GM12891 (cell line): ENCODE measurements at regions not wholly inside any gene's neighbourhood (a gene's known extent, or its start where the extent isn't known, plus 50 kb on each side); places are given as distances from the start of the nearest gene placed in this dataset.
"Not testable (repeated sequence)": the region's sequence is repeated elsewhere in the genome, so short reads cannot be mapped to it uniquely, and the experiment has no call there.

Source experiments
- DNase-seq: peaks from one replicate; pipeline ENCODE4 v3.0.0; 2011; ENCODE audit warnings: low spot score; ENCODE audit not compliant: insufficient read length
- FAIRE-seq: peaks from 2 replicates; lab custom pipeline; 2011; peaks lifted over from hg19 to GRCh38; lab: Jason Lieb, UNC
- PAX5 ChIP-seq: IDR thresholded peaks from 2 replicates; pipeline ENCODE4 v1.6.1; 2011; ENCODE audit warnings: low read length, moderate library complexity, mild to moderate bottlenecking; ENCODE audit not compliant: insufficient read depth, severe bottlenecking
- POLR2A ChIP-seq: IDR thresholded peaks from 2 replicates; pipeline ENCODE4 v1.6.1; 2011; ENCODE audit warnings: low read depth, low read length, control low read depth
- POLR2AphosphoS5 ChIP-seq: IDR thresholded peaks from 2 replicates; pipeline ENCODE4 v1.6.1; 2011; ENCODE audit warnings: low read depth, low read length, control low read depth
- POU2F2 ChIP-seq: IDR thresholded peaks from 2 replicates; pipeline ENCODE4 v1.6.1; 2011; ENCODE audit warnings: low read depth, mild to moderate bottlenecking, control low read depth, low read length, moderate library complexity
- SPI1 ChIP-seq: IDR thresholded peaks from 2 replicates; pipeline ENCODE4 v1.6.1; 2011; ENCODE audit warnings: low read depth, low read length, control low read depth
- TAF1 ChIP-seq: IDR thresholded peaks from 2 replicates; pipeline ENCODE4 v1.6.1; 2011; ENCODE audit warnings: low read depth, low read length, control low read depth

DNA sequence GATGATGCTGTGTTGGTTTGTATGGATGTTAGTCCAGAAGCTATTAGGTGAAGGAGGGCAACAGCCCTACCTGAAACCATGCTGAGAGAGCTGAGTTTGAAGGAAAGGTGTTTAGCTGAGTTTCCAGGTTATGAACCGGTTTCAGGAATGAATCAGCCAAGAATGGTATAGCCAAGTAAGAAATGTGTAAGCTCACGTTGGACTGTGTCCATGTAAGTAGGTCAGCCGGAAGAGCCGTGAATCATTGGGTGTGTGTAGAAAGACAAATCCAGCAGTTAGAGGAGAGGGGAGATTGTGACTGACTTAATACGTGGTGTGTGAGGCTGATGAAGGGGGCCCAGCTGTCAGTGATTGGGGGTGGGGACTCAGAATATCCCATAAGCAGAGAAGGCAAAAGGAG lies 77.2 kb upstream of the SPIN4 start:
- FAIRE-seq = peak; percentile 40
- DNase-seq = no peak
- no peak for TF ChIP-seq TAF1

DNA sequence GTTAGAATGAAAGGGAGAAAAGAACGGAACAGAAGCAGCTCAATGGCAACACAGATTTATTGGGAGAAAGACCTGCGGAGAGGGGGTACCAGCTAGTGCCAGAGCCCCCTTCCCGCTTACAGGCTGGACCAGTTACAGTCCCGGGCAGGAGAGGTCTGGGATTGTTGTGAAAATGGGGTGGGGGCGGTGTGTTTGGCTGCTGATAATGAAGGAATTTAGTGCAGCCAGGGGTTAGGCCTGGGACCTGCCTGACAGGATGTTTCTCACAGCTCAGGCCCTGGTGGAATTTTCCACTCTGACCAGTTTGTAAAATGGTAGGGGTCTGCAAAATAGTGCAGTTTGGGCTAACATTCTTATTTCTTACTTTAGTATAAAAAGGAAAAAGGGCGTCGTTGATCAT lies 75.4 kb upstream of the SPIN4 start:
- DNase-seq (no peak), FAIRE-seq (no peak)
- TF ChIP-seq POLR2AphosphoS5 = no peak
- TF ChIP-seq SPI1 = no peak
- no peak for TF ChIP-seq POU2F2
- TF ChIP-seq POLR2A = no peak
- no peak for TF ChIP-seq TAF1
- no peak for TF ChIP-seq PAX5

DNA sequence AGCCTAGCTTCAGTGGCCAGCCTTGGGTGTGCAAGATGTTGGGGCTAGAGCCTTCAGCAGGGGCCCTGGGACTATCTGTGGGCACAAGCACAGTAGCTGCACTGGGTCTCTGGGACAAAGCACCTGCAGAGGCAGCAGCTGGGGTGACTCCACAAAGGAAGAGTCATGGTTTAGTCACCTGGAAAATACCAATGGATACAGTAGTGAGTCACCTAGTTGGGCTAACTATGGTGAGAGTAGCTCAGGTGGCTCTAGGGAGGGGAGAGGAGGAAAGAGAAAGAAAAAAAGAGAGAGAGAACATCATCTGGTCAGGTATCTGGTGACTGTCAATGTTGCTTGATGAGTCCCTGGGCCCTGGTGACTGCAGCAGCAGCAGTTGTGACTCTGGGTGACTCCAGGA lies 72.9 kb upstream of the SPIN4 start:
- TF ChIP-seq TAF1 = no peak
- no peak for TF ChIP-seq PAX5
- TF ChIP-seq POU2F2 = no peak
- no peak for TF ChIP-seq SPI1
- no peak for TF ChIP-seq POLR2AphosphoS5
- no peak for TF ChIP-seq POLR2A
- DNase-seq (no peak), FAIRE-seq (no peak)

DNA sequence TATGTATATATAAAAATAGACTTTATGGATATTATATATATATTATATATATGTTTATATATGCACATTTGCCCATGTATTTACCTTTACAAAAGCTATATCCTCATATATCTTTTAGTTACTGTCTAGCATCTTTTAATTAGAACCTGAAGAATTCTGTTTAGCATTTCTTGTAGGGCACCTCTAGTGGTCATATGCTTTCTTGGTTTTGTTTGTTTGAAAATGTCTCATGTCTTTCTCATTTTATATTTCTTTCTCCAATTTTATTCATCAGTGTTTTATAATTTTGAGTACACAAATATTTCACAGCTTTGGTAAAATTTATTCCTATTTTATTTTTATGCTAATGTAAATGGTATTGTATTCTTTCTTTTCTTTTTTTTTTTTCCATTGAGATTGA lies 70.3 kb upstream of the SPIN4 start:
- no peak for TF ChIP-seq POLR2A
- no peak for TF ChIP-seq SPI1
- TF ChIP-seq POLR2AphosphoS5 = no peak
- no peak for TF ChIP-seq TAF1
- no peak for TF ChIP-seq PAX5
- no peak for TF ChIP-seq POU2F2
- DNase-seq (no peak), FAIRE-seq (no peak)

DNA sequence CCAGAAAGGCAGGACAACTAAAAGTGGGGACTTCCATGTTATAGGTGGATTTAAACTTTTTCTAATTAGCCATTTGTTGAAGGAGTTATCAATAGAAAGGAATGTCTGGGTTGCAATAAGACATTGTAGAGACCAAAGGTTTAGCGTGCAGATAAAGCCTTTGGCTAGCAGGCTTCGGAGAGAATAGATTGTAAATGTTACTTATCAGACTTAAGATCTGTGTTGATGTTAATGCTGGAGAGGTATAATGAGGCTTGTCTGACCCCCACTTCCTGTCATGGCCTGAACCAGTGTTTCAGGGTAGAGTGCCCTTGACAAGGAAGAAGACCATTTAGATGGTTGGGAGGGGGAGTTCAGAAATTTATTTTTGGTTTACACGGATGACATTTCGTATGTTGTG lies 67.1 kb upstream of the SPIN4 start:
- no peak for TF ChIP-seq POLR2AphosphoS5
- no peak for TF ChIP-seq PAX5
- TF ChIP-seq POU2F2 = no peak
- no peak for TF ChIP-seq SPI1
- TF ChIP-seq POLR2A = no peak
- TF ChIP-seq TAF1 = no peak
- no peak for FAIRE-seq
- no peak for DNase-seq

DNA sequence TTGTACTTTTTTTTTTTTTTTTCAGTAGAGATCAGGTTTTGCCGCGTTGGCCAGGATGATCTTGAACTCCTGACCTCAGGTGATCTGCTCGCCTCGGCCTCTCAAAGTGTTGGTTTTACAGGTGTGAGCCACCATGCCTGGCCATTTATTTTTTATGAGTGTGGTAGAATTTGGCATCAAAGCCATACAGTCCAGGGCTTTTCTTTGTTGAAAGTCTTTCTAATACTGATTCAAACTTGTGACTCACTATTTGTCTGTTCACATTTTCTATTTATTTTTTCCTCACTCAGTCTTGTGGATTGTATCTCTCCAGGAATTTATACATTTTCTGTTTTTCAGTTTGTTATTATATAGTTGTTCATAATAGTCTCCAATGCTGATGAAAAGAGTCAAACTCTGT lies 66.5 kb upstream of the SPIN4 start:
- TF ChIP-seq TAF1 = no peak
- no peak for TF ChIP-seq PAX5
- no peak for TF ChIP-seq POLR2AphosphoS5
- TF ChIP-seq POU2F2 = no peak
- no peak for TF ChIP-seq SPI1
- TF ChIP-seq POLR2A = no peak
- DNase-seq (no peak), FAIRE-seq (no peak)

GRCh38 chrX:63409934-63410333 lies 58.8 kb upstream of the SPIN4 start:
- FAIRE-seq, DNase-seq: not testable (repeated sequence)

DNA sequence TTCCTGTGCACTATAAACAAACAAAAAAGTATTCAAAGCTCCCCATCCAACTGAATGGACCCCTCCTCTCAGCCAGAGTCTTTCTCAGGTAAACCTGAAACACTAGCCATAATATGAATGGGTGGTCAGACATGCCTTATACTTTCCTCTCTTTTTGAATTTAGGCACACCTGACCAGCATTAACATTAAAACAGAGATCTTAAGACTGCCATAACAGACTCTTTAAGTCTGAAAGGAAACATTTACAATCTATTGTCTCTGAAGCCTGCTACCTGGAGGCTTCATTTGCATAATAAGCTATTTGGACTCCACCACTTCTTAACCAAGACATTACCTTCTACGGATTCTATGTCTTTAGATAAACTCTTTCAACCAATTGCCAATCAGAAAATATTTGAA lies 56.9 kb upstream of the SPIN4 start:
- no peak for TF ChIP-seq SPI1
- no peak for TF ChIP-seq PAX5
- TF ChIP-seq POLR2AphosphoS5 = no peak
- no peak for TF ChIP-seq POLR2A
- TF ChIP-seq POU2F2 = no peak
- TF ChIP-seq TAF1 = no peak
- no peak for DNase-seq
- no peak for FAIRE-seq

GRCh38 chrX:63404332-63404731 lies 53.2 kb upstream of the SPIN4 start:
- FAIRE-seq = no peak
- TF ChIP-seq POLR2AphosphoS5 = no peak
- TF ChIP-seq POLR2A = no peak
- no peak for TF ChIP-seq TAF1
- TF ChIP-seq POU2F2 = no peak
- TF ChIP-seq PAX5 = no peak
- no peak for TF ChIP-seq SPI1
- DNase-seq = no peak

DNA sequence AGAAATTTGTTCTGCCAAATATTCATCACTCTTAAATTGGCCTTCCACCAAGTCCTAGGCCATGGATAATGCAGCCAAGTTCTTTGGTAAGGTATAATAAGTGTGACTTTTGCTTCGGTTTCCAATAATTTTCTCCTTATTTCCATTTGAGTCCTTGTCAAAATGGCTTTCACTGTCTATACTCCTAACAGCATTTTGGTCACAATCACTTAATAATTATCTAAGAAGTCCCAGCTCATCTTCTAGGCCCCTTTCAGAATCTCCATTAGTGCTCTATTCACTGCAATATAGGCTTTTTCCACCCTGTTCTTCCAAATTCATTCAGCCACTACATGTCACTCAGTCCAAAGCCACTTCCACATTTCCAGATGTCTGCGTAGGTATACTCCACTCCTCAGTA lies 51.0 kb upstream of the SPIN4 start:
- FAIRE-seq (no peak), DNase-seq (no peak)
- TF ChIP-seq SPI1 (no peak), PAX5 (no peak), POLR2A (no peak), POU2F2 (no peak), POLR2AphosphoS5 (no peak), TAF1 (no peak)
